B cell (primary cell): ENCODE measurements at regions not wholly inside any gene's neighbourhood (a gene's known extent, or its start where the extent isn't known, plus 50 kb on each side); places are given as distances from the start of the nearest gene placed in this dataset.

Source experiments
- ATAC-seq: fragments of 200-7000 bp; cut with Tn5 transposase; one replicate; pipeline ENCODE4 v1.10.0; 2021; ENCODE audit warnings: low read depth, mild to moderate bottlenecking, moderate number of reproducible peaks, moderate library complexity
- CTCF ChIA-PET: fragments of 350-600 bp; sonication (Branson Sonifier 250); formaldehyde crosslinking; loops from one replicate; lab custom pipeline; 2021; ENCODE audit warnings: antibody characterized with exemption, inconsistent platforms; lab: Charles Lee
- POLR2A ChIA-PET: fragments of 350-600 bp; sonication (Branson Sonifier 250); formaldehyde crosslinking; loops from one replicate; lab custom pipeline; 2021; ENCODE audit warnings: antibody characterized with exemption; lab: Charles Lee
- DNase-seq: peaks from one replicate; pipeline ENCODE4 v3.0.0; 2013
- H2AFZ ChIP-seq: 2 replicates; pipeline ENCODE4 v1.6.1; 2012; ENCODE audit warnings: mild to moderate bottlenecking, low read depth, low read length; ENCODE audit not compliant: insufficient read depth, poor library complexity, severe bottlenecking
- H3K27ac ChIP-seq, 2 donors: 1 replicate in 1 of 2; 2 replicates in 1 of 2; pipeline ENCODE4 v1.5.1; 2012 to 2013; ENCODE audit warnings: low read length in 2 of 2, mild to moderate bottlenecking in 2 of 2, moderate library complexity in 1 of 2
- H3K27me3 ChIP-seq, 4 experiments: fragments of 200-600 bp in 1 of 4; sonication (generic) in 1 of 4; replicated peaks in 1 of 4; 1 replicate in 2 of 4; 2 replicates in 2 of 4; pipeline versions ENCODE4 v1.6.1 to v1.7.0; 2013 to 2016; ENCODE audit warnings: low read length in 3 of 4, mild to moderate bottlenecking in 2 of 4, mixed read lengths in 1 of 4, moderate library complexity in 1 of 4; ENCODE audit not compliant: insufficient read depth in 4 of 4, control insufficient read depth in 3 of 4; ENCODE audit errors: control extremely low read depth in 1 of 4
- H3K36me3 ChIP-seq, 2 experiments: replicated peaks in 1 of 2; 1 replicate in 1 of 2; 2 replicates in 1 of 2; pipeline versions ENCODE4 v1.6.1 to v1.7.1; 2013; ENCODE audit warnings: low read length in 1 of 2; ENCODE audit not compliant: insufficient read depth in 2 of 2, control insufficient read depth in 1 of 2; ENCODE audit errors: control extremely low read depth in 1 of 2, extremely low read depth in 1 of 2
- H3K4me1 ChIP-seq, 2 donors: fragments of 200-600 bp in 1 of 2; sonication (generic) in 1 of 2; 1 replicate in 1 of 2; 2 replicates in 1 of 2; pipeline versions ENCODE4 v1.5.1 to v1.6.1; 2013 to 2017; ENCODE audit warnings: low read length in 2 of 2; ENCODE audit not compliant: control insufficient read depth in 2 of 2, insufficient read depth in 2 of 2
- H3K4me2 ChIP-seq: replicated peaks from 2 replicates; pipeline ENCODE3; 2012; ENCODE audit warnings: mild to moderate bottlenecking, low read depth, low read length; ENCODE audit not compliant: poor library complexity, severe bottlenecking
- H3K4me3 ChIP-seq, 5 experiments: fragments of 200-600 bp in 1 of 5; sonication (generic) in 1 of 5; 1 replicate in 3 of 5; 2 replicates in 2 of 5; pipeline versions ENCODE4 v1.5.1 to v1.7.0; 2011 to 2016; ENCODE audit warnings: low read length in 4 of 5, mild to moderate bottlenecking in 4 of 5, low read depth in 2 of 5, control low read depth in 1 of 5, moderate library complexity in 1 of 5; ENCODE audit not compliant: insufficient read depth in 1 of 5; ENCODE audit errors: control extremely low read depth in 1 of 5, extremely low read depth in 1 of 5
- H3K79me2 ChIP-seq: fragments of 200-600 bp; sonication (generic); one replicate; pipeline ENCODE4 v1.6.0; 2016; ENCODE audit warnings: low read length; ENCODE audit not compliant: control insufficient read depth, insufficient read depth
- H3K9ac ChIP-seq: fragments of 200-600 bp; sonication (generic); 2 replicates; pipeline ENCODE4 v1.6.1; 2017; ENCODE audit warnings: mild to moderate bottlenecking, low read length, moderate library complexity
- H3K9me3 ChIP-seq, 3 donors: one replicate each; pipeline versions ENCODE4 v1.6.1 to v1.7.1; 2013; ENCODE audit warnings: low read length in 2 of 3; ENCODE audit not compliant: control insufficient read depth in 2 of 3, insufficient read depth in 1 of 3; ENCODE audit errors: control extremely low read depth in 1 of 3
- H4K20me1 ChIP-seq: 2 replicates; pipeline ENCODE4 v1.6.0; 2012; ENCODE audit warnings: mild to moderate bottlenecking, low read length; ENCODE audit not compliant: insufficient read depth, control insufficient read depth, poor library complexity, severe bottlenecking
- H3K27ac Mint-ChIP-seq: one replicate; pipeline ENCODE4 v1.8.0; 2021; ENCODE audit warnings: mixed read lengths
- H3K27me3 Mint-ChIP-seq: one replicate; pipeline ENCODE4 v1.8.0; 2021; ENCODE audit warnings: mixed read lengths
- H3K4me1 Mint-ChIP-seq: one replicate; pipeline ENCODE4 v1.8.0; 2021; ENCODE audit warnings: mixed read lengths
- H3K4me3 Mint-ChIP-seq: one replicate; pipeline ENCODE4 v1.8.0; 2021; ENCODE audit warnings: mixed read lengths
- H3K9me3 Mint-ChIP-seq: one replicate; pipeline ENCODE4 v1.8.0; 2022; ENCODE audit warnings: mixed read lengths; ENCODE audit not compliant: insufficient read depth
- EZH2 ChIP-seq: IDR thresholded peaks from 2 replicates; pipeline ENCODE4 v1.6.1; 2012; ENCODE audit warnings: borderline replicate concordance, low read depth, mild to moderate bottlenecking, moderate library complexity, low read length; ENCODE audit not compliant: insufficient read depth, poor library complexity, severe bottlenecking
- WGBS: methylation state at CpG from one replicate; pipeline ENCODE4 v1.1.5; 2013; ENCODE audit warnings: missing lambda C conversion rate; ENCODE audit not compliant: insufficient coverage; 5-methylcytosine and 5-hydroxymethylcytosine counted together
- intact Hi-C: fragments of 100-400 bp; cut with micrococcal nuclease; formaldehyde crosslinking; loops from one replicate; pipeline ENCODE4 v1.10.0; 2022
- TF ChIP-seq, protein P1 (sequence below): fragments of 200-600 bp; IDR thresholded peaks from one replicate; pipeline ENCODE4 v1.8.0; 2022; ENCODE audit warnings: antibody characterized with exemption, mild to moderate bottlenecking

DNA sequence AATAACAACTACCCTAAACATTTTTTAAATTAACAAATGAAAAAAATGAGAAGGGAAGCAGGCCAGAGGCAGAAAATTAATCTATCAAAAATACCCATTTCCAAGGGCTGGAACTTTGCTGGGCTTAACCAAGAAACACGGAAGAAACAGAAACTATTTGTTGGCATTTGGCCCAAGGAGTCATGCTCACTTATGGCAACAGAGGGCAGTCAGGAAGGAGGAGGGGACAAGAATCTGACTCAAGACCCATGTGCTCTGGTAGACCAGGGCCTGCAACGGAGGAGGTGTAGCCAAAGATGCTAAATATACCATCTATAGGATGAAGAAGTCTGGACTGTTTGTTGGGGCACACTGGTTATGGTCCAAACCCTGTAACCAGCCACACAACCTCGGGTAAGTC is 496.7 kb downstream of the COG6 start:
- Mint-ChIP-seq H3K9me3 (no peaks in the 10 kb centered on the region), H3K4me1 (peaks cover 9% of the 10 kb centered on the region), H3K4me3 (no peak overlapping the region), H3K27ac (no peak overlapping the region), H3K27me3 (no peaks in the 10 kb centered on the region)
- no peaks in the 10 kb centered on the region for H4K20me1 ChIP-seq
- ChIA-PET CTCF (no interaction called here), POLR2A (no interaction called here)
- no peak for DNase-seq
- H3K9ac ChIP-seq = no peak overlapping the region
- 83% methylated on average over 1 of the region's 3 CpGs for WGBS
- H2AFZ ChIP-seq = no peak overlapping the region
- H3K9me3 ChIP-seq = no peaks in the 10 kb centered on the region
- intact Hi-C loops = no loop called here
- H3K4me2 ChIP-seq = no peak overlapping the region
- H3K79me2 ChIP-seq = no peaks in the 10 kb centered on the region
- no peaks in the 10 kb centered on the region for H3K27me3 ChIP-seq
- peaks cover 0 to 7% of the 10 kb centered on the region in 2 donors for H3K4me1 ChIP-seq
- no peak for ATAC-seq
- no peak for TF ChIP-seq EZH2
- TF ChIP-seq, protein P1, sequence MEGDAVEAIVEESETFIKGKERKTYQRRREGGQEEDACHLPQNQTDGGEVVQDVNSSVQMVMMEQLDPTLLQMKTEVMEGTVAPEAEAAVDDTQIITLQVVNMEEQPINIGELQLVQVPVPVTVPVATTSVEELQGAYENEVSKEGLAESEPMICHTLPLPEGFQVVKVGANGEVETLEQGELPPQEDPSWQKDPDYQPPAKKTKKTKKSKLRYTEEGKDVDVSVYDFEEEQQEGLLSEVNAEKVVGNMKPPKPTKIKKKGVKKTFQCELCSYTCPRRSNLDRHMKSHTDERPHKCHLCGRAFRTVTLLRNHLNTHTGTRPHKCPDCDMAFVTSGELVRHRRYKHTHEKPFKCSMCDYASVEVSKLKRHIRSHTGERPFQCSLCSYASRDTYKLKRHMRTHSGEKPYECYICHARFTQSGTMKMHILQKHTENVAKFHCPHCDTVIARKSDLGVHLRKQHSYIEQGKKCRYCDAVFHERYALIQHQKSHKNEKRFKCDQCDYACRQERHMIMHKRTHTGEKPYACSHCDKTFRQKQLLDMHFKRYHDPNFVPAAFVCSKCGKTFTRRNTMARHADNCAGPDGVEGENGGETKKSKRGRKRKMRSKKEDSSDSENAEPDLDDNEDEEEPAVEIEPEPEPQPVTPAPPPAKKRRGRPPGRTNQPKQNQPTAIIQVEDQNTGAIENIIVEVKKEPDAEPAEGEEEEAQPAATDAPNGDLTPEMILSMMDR = no peak
- no peaks in the 10 kb centered on the region for H3K36me3 ChIP-seq
- no peak overlapping the region for H3K4me3 ChIP-seq
- H3K27ac ChIP-seq = no peak overlapping the region

DNA sequence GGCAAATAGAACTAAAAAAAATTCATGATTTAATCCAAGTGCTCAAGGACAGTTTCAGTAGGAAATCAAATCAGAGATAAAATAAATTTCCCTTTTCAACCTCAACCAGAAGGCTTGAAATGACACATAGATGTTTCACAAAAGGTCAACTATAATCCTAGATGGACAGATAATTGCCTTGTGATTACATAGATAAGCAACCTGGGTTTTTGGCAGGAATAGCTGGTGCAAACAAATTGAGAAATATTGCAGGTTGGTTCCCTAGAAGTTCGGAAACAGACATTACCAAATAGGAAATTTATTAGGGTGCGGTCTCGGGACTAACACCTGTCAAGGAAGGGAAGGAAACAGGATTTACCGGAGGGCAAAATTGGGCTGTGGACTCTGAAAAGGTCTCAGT is 497.5 kb downstream of the COG6 start:
- Histone ChIP-seq H3K9ac (no peak overlapping the region), H3K4me2 (no peak overlapping the region), H3K4me3 (no peak overlapping the region), H3K9me3 (no peaks in the 10 kb centered on the region), H3K4me1 (peaks cover 0 to 4% of the 10 kb centered on the region in 2 donors), H2AFZ (no peak overlapping the region), H3K27me3 (no peaks in the 10 kb centered on the region), H4K20me1 (no peaks in the 10 kb centered on the region), H3K79me2 (no peaks in the 10 kb centered on the region), H3K36me3 (no peaks in the 10 kb centered on the region), H3K27ac (no peak overlapping the region)
- TF ChIP-seq, protein P1 = no peak
- TF ChIP-seq EZH2 = no peak
- 96% methylated on average over 4 of the region's 4 CpGs for WGBS
- DNase-seq (no peak), ATAC-seq (no peak)
- Mint-ChIP-seq H3K27me3 (no peaks in the 10 kb centered on the region), H3K9me3 (no peaks in the 10 kb centered on the region), H3K27ac (no peak overlapping the region), H3K4me1 (peaks cover 7% of the 10 kb centered on the region), H3K4me3 (no peak overlapping the region)
- ChIA-PET CTCF (no interaction called here), POLR2A (no interaction called here)
- intact Hi-C loops = no loop called here
